ENCODE measurements at regions not wholly inside any gene's neighbourhood (a gene's known extent, or its start where the extent isn't known, plus 50 kb on each side); places are given as distances from the start of the nearest gene placed in this dataset.

DNA sequence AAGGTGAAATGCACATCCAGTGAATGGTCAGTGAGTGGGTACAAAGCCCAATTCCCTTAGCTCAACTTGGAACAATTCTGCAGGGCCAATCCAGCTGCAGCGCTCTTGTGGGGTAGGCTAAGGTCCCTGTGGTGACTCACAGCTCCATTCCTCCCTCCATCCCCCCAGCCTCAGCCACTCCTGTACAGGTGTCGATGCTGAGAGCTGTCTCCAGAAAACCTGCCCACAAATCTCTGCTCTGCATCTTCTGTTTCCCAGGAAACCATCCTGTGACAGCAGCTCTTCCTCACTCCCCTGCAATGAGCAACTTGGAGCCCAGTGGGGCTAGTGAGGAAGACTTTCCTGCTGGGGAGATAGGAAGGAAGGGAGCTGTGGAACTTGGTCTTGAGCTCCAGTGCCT is 244.7 kb upstream of the GPR26 start:
- Histone ChIP-seq H3K36me3 (no peaks in the 10 kb centered on the region), H3K4me3 (no peak overlapping the region), H3K27ac (no peak overlapping the region), H3K27me3 (peaks cover 0 to 3% of the 10 kb centered on the region in 2 donors), H3K9me3 (no peaks in the 10 kb centered on the region), H3K4me1 (no peaks in the 10 kb centered on the region)
- intact Hi-C loops (cut with DNase I; ENCODE audit: low total_unique reads) = no loop called here
- DNase-seq = no peak
- no peak for TF ChIP-seq CTCF (IDR thresholded peaks at IDR 0.05)

DNA sequence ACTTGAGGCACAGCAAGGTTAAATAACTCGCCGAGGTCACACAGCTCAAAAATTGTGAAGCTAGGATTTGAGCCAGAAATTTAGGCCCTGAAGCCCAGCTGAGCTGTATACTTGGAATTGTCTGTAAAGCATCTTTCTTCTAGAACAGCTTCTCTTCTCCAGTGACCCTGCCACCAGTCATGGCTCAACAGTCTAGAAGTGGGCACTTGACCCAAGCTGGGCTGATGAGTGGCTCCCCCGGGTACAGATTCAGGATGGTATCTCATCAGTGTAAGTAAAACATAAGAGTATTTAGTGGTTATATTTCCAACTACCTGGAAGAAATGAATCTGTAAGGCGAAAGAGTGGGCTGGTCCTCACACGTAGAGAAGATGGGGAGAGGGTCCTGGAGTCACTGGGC is 243.9 kb upstream of the GPR26 start:
- TF ChIP-seq CTCF (IDR thresholded peaks at IDR 0.05) = no peak
- intact Hi-C loops (cut with DNase I; ENCODE audit: low total_unique reads) = no loop called here
- Histone ChIP-seq H3K9me3 (no peaks in the 10 kb centered on the region), H3K4me3 (no peak overlapping the region), H3K4me1 (no peaks in the 10 kb centered on the region), H3K27me3 (peaks cover 0 to 7% of the 10 kb centered on the region in 2 donors), H3K36me3 (no peaks in the 10 kb centered on the region), H3K27ac (no peak overlapping the region)
- no peak for DNase-seq

GRCh38 chr10:123424537-123424936 is 241.6 kb upstream of the GPR26 start:
- no peaks in the 10 kb centered on the region for H3K36me3 ChIP-seq
- H3K9me3 ChIP-seq = no peaks in the 10 kb centered on the region
- intact Hi-C loops (cut with DNase I; ENCODE audit: low total_unique reads) = no loop called here
- DNase-seq = no peak
- H3K4me1 ChIP-seq = no peaks in the 10 kb centered on the region
- H3K27me3 ChIP-seq = peaks cover 0 to 16% of the 10 kb centered on the region in 2 donors
- no peak overlapping the region for H3K4me3 ChIP-seq
- TF ChIP-seq CTCF (IDR thresholded peaks at IDR 0.05) = no peak
- no peak overlapping the region for H3K27ac ChIP-seq

DNA sequence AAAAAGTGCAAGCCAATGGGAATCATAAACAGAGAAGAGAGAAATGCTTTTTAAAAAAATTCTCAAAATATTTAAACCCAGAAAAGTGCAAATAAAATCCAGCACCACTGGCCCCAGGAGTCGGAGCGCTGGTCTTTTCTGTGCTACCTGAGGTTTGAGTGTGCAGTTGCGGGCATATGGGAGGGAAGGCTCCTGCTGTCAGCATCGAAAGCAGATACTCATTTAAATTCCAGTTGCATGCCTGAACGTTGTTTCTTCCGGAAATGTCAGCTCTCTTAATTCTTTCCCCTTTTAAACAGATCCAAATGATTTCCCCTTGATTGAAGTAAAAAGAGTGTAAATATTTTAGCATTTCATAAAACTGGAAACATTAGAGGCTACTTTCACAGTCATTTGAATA is 240.5 kb upstream of the GPR26 start:
- H3K36me3 ChIP-seq = no peaks in the 10 kb centered on the region
- TF ChIP-seq CTCF (IDR thresholded peaks at IDR 0.05) = no peak
- no peak for DNase-seq
- intact Hi-C loops (cut with DNase I; ENCODE audit: low total_unique reads) = no loop called here
- H3K27me3 ChIP-seq = peaks cover 0 to 16% of the 10 kb centered on the region in 2 donors
- H3K4me3 ChIP-seq = no peak overlapping the region
- no peaks in the 10 kb centered on the region for H3K9me3 ChIP-seq
- H3K4me1 ChIP-seq = no peaks in the 10 kb centered on the region
- no peak overlapping the region for H3K27ac ChIP-seq

- no peak for TF ChIP-seq CTCF (IDR thresholded peaks at IDR 0.05)
- Histone ChIP-seq H3K4me3 (no peak overlapping the region), H3K27ac (no peak overlapping the region), H3K9me3 (no peaks in the 10 kb centered on the region), H3K4me1 (no peaks in the 10 kb centered on the region), H3K36me3 (no peaks in the 10 kb centered on the region), H3K27me3 (peaks cover 0 to 16% of the 10 kb centered on the region in 2 donors)
- intact Hi-C loops (cut with DNase I; ENCODE audit: low total_unique reads) = no loop called here
- DNase-seq = no peak
These were observed 238.9 kb upstream of the GPR26 start for GRCh38 chr10:123427165-123427786.

- Histone ChIP-seq H3K36me3 (no peaks in the 10 kb centered on the region), H3K9me3 (no peaks in the 10 kb centered on the region), H3K4me1 (no peaks in the 10 kb centered on the region), H3K4me3 (no peak overlapping the region), H3K27ac (no peak overlapping the region), H3K27me3 (peaks cover 0 to 16% of the 10 kb centered on the region in 2 donors)
- DNase-seq = no peak
- intact Hi-C loops (cut with DNase I; ENCODE audit: low total_unique reads) = no loop called here
- no peak for TF ChIP-seq CTCF (IDR thresholded peaks at IDR 0.05)
These were observed 237.8 kb upstream of the GPR26 start for GRCh38 chr10:123428391-123428790.

All from tibial artery (tissue), 4 donors.